GM03348 (cell line): ENCODE measurements at regions not wholly inside any gene's neighbourhood (a gene's known extent, or its start where the extent isn't known, plus 50 kb on each side); places are given as distances from the start of the nearest gene placed in this dataset.
A peak's percentile ranks its signal among the peaks of the same experiment; 100 is the strongest.
"Not testable (repeated sequence)": the region's sequence is repeated elsewhere in the genome, so short reads cannot be mapped to it uniquely, and the experiment has no call there.

Experiments used
- DNase-seq: peaks from one replicate; pipeline ENCODE4 v3.0.0; 2012; ENCODE audit warnings: low spot score

DNA sequence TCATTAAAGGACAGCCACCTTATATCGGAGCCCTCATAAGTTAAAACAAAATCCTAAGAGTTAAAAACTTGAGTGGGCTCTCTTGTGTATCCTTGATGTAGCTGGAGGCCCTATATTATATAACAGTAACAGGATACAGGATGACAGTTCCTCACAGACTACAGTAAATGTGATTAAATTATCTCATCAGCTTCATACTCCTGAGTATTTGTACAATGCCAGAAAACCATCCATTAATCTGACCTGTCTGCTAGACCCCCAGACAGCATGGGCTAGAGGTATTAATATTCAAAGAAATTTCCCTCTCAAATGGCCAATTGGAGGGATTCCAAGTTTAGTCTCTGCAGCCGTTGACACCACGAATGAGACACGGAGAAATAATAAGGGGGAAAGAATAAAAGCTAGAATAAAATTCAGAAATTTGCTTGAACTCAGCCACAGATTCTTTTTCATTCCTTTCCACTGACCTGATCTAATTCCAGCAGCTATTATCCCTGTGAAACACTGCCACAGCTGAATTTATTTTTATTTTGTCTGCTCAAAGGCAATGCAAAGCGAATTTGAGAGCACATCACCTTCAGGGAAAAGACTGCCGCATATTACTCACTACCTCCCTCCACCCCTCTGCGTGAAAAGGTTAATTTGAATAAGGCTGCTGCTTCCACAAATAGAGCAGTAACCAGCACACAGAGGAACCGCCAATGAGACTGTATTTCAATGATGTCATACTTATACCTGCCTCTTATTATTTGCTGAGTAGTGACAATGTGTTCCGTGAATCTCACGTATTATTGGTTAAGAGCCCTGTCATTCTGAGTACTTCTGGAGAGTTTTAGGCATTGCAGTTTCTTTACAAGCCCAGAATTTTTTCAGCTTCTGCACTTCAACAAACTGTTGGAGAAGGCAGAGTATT lies 155.9 kb upstream of the KLF12 start:
- DNase-seq = peak; percentile 70

DNA sequence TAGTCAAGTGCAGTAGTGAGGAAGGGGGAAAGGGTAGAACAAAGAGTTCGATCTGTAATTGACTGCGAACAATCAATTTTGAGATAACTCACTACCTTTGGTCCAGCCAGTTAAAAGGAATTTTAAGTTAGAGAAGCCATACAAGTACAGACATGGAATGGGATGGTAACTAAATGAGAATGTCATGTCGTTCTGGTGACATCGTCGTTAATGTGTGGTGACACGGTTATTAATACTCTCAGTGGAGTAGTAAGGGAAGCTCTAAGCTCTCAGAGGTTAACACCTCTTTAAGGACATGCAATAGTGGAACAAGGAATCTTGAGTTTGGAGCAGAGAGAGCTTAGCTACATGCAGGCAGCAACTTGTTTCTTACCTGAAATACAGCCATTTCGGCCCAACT lies 154.9 kb upstream of the KLF12 start:
- no peak for DNase-seq

DNA sequence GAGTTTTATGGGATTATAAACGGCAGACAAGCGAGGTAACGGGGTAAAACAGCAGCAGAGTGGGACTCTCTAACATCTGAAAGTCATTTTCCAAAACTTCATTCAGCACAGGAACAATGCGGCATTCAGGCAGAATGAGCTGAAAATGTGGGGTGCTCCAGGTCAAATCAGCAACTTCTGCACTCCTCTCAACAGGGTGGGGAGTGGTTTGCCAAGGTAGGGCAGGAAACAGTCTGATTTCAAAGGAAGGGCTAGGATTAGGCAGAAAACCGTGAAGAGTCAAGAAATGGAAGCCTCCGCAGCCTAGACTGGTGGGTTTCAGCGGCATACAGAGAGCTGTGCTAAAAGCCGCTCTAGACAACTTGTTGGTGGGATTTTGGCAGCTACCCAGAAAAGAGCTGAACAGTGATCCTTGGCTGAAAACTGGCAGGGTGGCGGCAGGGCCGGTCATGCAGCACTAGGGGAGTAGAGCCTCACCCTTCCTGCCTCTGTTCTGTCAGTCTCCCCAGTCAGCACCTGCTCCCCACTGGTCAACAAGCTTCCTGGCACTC lies 154.2 kb upstream of the KLF12 start:
- no peak for DNase-seq

GRCh38 chr13:74287724-74288169 lies 153.5 kb upstream of the KLF12 start:
- DNase-seq = peak; percentile 35

DNA sequence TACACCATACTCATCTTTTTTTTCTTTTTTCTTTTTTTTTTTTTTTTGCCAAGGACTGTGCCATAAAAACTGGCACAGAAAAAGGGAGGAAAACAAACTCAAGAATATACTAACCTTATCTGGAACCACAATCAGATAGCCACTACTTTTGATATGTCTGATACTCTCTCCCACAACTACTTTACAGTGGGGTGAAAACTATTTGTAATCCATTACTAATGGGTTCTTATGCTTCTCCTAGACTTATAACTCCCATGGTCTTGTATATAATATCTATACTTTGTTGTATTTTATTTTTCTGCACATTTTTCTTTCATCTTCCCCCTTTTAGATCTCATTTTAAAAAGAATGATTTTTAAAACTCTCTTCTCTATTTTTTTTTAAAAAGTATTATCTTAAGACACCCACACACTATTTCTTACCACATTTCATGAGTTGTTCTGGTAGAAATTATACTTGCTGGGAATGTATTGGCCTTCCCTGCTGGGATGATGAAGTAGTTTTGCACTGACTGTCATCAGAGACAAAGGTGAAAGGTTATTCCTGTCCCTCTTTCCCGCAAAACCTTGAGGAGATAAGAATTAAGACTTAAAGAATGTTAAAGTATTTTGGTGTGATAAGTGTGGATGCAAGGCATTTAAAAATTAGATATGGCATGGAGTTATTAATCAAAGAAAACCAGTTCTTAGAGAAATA lies 146.7 kb upstream of the KLF12 start:
- DNase-seq = peak; percentile 26

DNA sequence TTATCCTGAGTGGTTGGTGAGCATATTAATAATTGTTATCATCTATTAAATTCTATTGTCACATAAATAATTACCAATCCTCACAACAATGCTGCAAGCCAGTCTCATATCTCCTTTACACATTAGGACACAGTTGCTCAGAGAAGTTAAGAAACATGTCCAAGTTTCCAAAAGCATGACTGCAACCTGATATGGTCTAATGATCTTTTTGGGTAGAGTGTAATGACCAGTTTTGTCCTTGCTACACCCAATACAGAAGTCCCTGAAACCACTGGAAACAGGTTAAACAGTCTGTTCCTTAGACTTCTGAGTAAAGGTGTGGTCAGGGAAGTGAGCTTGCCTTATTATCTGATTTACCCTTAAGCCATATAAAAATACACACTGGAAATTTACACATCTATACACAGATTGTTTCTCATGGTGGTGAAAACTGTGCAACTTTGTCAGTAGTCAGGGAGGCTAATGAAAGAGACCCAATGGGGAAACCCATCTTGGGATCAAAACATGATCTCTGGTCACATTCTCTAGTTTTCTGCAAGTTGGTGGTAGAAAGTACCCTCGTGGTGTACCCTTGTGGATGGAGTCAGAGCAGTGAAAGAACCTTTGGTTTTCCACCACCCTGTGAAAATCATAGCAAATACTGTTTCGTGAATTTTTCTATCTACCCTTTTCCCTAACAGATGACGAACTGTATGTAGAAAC lies 146.0 kb upstream of the KLF12 start:
- no peak for DNase-seq

DNA sequence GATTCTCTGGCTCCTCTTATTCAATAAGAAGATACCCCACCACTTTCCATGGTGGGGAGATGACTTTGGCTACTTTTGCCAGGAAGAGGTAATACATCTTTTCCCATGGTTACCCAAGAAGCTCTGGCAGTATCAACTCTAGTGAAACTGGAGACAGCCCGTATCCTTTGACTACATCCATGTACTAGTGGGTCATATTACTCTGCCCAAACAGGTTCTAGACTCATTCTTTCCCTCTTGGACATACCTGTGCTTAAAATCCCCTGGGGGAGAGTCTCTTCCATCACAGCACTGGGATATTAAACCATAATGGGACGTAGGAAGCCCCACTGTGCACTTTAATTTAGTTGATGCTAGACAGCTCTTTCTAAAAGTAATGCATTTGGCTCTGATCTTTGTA lies 144.7 kb upstream of the KLF12 start:
- DNase-seq = no peak

DNA sequence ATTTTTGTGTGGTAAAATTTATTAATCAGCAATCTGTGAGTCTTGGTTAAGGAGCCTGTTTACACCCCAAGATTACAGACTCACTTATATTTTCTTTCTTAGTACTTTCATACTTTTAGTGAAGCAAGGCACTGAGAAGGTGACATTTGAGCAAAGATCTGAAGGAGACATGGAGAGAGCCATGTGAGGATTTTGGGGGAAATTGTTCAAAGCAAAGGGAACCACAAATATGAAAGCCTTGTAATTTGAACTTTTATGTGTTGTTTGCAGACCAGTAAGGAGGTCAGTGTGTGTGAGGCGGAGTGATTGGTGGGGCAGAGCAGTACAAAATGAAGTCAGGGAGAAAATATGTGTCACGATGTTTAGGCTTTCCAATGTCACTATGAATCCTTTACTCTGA lies 140.7 kb upstream of the KLF12 start:
- DNase-seq = peak; percentile 22

DNA sequence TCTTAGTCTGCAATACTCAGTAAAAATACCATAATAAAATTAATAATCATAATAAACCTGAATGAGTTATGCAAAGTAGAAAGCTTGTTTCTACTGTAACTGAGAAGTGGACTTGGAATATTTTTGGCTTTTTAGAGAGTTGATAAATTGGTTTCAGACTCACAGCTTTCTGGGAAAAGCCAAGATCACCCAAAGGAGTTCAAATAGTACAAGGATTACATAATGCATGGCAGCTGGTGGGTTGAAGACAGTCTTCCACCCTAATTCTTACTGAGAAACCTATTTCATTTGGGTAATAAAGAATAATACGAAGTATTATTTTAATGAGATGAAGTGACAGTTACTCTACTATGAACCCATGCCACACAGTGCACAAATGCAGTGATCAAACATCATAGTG lies 139.4 kb upstream of the KLF12 start:
- peak; percentile 15 for DNase-seq

- DNase-seq = no peak
These were observed 138.6 kb upstream of the KLF12 start for GRCh38 chr13:74272826-74273225.

- no peak for DNase-seq
These were observed 135.8 kb upstream of the KLF12 start for GRCh38 chr13:74270018-74270417.

- no peak for DNase-seq
These were observed 132.7 kb upstream of the KLF12 start for GRCh38 chr13:74266861-74267260.

DNA sequence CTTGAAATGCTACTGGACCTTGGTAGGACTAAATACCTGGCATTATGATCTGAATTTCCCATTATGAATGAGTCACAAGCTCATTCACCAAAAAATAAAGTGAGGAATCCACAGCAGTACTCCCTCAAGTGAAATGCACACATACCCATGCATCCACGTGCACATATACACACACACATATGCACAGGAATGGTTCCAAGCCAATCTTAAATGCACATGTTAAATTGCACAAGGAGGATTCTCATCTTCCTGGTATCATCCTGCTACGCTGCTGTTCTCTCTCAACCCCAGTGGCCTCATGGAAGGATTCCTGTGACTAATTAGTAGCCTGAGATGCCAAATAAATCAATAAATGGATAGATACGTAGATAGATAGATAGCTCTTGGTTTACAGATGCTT lies 132.1 kb upstream of the KLF12 start:
- no peak for DNase-seq

GRCh38 chr13:74264333-74264732 lies 130.1 kb upstream of the KLF12 start:
- DNase-seq = no peak

- not testable (repeated sequence) for DNase-seq
These were observed 126.2 kb upstream of the KLF12 start for GRCh38 chr13:74260420-74260819.

- DNase-seq = no peak
These were observed 125.4 kb upstream of the KLF12 start for GRCh38 chr13:74259641-74260040.

GRCh38 chr13:74258961-74259360 lies 124.8 kb upstream of the KLF12 start:
- no peak for DNase-seq

- no peak for DNase-seq
These were observed 122.8 kb upstream of the KLF12 start for GRCh38 chr13:74256969-74257368.

DNA sequence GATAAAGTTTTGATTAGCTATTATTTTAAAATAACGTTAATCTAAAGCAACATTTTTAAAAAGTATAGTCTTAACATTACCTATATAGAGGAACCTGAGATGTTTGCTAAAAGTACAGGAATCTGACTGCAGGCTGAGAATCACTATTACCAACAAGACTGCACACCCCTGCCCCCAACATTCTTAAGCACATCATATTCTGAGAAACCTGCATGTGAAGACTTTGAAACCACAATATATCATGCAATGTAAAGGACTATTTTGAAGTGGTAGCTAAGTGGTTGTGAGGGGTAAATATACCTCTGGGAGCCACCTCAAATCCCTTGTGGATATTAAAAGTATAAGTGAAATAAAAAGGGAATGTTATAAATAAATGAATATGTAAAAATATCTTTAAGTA lies 119.0 kb upstream of the KLF12 start:
- DNase-seq = no peak

DNA sequence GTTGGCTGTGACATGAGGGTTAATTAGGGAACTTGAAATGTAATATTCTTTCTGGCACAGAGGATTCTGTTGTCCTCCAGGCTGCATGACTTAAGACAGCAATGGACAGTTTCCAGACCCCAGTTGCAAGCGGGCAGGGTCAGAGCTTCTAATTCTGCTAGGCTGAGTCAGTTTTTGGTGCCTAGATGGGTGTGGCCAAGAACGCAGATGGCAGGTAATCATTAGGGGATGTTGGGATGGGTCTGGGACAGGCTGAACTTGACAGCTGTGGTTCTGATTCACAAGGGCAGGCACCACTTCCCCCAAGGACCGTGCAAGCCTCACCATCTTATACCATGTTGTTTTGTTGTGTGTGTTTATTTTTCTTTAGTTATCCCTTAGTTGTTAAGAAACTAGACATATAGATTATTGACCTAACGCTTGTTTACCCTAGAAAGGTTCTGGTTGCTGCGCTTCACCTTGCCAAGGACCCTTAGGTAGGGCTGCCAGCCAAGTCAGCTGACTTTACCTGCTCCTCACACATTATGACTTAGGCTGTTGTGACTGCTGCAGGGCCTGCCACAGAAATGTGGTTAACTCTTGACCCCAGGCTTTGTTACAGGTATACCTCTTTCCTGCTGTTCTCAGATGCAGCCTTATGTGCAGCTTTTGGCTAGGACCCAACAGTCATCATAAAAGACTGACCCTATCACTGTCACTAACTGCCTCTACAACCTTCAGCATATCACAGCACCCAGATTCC lies 117.7 kb upstream of the KLF12 start:
- peak; percentile 11 for DNase-seq

DNA sequence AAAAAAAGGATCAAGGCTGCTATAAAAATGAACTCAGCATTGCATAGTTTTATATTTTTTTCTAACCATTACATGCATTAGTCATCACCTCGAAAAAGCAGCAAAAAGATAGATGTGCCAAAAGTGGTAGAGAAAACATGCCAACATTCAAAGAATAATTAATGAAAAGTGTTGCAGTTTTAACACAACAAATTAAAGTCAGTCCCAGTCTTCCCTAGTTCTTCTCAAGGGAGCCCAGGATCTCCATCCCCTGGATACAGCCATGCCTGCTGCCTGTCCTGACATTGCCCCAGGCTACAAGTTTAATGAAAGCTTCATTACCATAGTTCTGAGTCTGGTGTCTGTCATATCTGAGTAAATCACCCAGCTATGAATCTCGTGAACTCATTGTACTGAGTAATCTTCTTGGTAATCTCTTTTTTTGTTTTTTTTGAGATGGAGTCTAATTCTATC lies 116.6 kb upstream of the KLF12 start:
- peak; percentile 58 for DNase-seq

GRCh38 chr13:74248477-74248876 lies 114.3 kb upstream of the KLF12 start:
- DNase-seq = no peak
